ENCODE measurements at regions not wholly inside any gene's neighbourhood (a gene's known extent, or its start where the extent isn't known, plus 50 kb on each side); places are given as distances from the start of the nearest gene placed in this dataset.

GRCh38 chr17:53119773-53120172, 703.0 kb upstream of the KIF2B start:
- DNase-seq (ENCODE audit: low read depth, low spot score) (no peak), ATAC-seq (no peak)
- RAD21 ChIA-PET (ENCODE audit: low non-redundant PET in 1 of 2, low total read pairs in 2 of 2, uncharacterized antibody in 2 of 2, unreplicated experiment in 2 of 2) = no interaction called here
- no peak overlapping the region for H3K9ac ChIP-seq (ENCODE audit: low read length)
- TF ChIP-seq, protein P1, sequence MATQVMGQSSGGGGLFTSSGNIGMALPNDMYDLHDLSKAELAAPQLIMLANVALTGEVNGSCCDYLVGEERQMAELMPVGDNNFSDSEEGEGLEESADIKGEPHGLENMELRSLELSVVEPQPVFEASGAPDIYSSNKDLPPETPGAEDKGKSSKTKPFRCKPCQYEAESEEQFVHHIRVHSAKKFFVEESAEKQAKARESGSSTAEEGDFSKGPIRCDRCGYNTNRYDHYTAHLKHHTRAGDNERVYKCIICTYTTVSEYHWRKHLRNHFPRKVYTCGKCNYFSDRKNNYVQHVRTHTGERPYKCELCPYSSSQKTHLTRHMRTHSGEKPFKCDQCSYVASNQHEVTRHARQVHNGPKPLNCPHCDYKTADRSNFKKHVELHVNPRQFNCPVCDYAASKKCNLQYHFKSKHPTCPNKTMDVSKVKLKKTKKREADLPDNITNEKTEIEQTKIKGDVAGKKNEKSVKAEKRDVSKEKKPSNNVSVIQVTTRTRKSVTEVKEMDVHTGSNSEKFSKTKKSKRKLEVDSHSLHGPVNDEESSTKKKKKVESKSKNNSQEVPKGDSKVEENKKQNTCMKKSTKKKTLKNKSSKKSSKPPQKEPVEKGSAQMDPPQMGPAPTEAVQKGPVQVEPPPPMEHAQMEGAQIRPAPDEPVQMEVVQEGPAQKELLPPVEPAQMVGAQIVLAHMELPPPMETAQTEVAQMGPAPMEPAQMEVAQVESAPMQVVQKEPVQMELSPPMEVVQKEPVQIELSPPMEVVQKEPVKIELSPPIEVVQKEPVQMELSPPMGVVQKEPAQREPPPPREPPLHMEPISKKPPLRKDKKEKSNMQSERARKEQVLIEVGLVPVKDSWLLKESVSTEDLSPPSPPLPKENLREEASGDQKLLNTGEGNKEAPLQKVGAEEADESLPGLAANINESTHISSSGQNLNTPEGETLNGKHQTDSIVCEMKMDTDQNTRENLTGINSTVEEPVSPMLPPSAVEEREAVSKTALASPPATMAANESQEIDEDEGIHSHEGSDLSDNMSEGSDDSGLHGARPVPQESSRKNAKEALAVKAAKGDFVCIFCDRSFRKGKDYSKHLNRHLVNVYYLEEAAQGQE (IDR thresholded peaks at IDR 0.05; ENCODE audit: low read depth) = no peak
- TF ChIP-seq TCF7L2 (IDR thresholded peaks at IDR 0.05; ENCODE audit: borderline replicate concordance, extremely low read depth, insufficient read depth, insufficient read length) (no peak), EGR1 (IDR thresholded peaks at IDR 0.05; ENCODE audit: low read depth) (no peak), ATF3 (IDR thresholded peaks at IDR 0.05) (no peak)
- no peak overlapping the region for H3K27ac ChIP-seq (ENCODE audit: low read depth, low read length)
- H3K4me2 ChIP-seq (ENCODE audit: low read length) = no peak overlapping the region
- no peaks in the 10 kb centered on the region for H3K9me2 ChIP-seq (ENCODE audit: insufficient read depth)
- CTCF ChIA-PET = no interaction called here
- POLR2A ChIA-PET = no interaction called here
- no peaks in the 10 kb centered on the region for H3K79me2 ChIP-seq (ENCODE audit: insufficient read depth, low read length)
- H3K27me3 ChIP-seq (ENCODE audit: insufficient read depth, low read length) = no peaks in the 10 kb centered on the region
- H3K4me1 ChIP-seq (ENCODE audit: control insufficient read depth in 1 of 2, insufficient read depth in 2 of 2, low read length in 2 of 2) = no peaks in the 10 kb centered on the region
- no TSS peak for BruUV-seq (replicated peaks)
- H4K20me1 ChIP-seq (ENCODE audit: insufficient read depth) = no peaks in the 10 kb centered on the region
- no peaks in the 10 kb centered on the region for H3K36me3 ChIP-seq (ENCODE audit: control insufficient read depth in 1 of 2, insufficient read depth in 2 of 2, low read length in 2 of 2)
- H2AFZ ChIP-seq (ENCODE audit: low read depth, low read length, poor library complexity, severe bottlenecking) = no peak overlapping the region
- peaks cover 33 to 41% of the 10 kb centered on the region in 2 experiments for H3K9me3 ChIP-seq (ENCODE audit: control insufficient read depth in 1 of 2, insufficient read depth in 1 of 2, low read depth in 1 of 2, low read length in 2 of 2)
- intact Hi-C loops (cut with micrococcal nuclease) = no loop called here
- no peak overlapping the region for H3K4me3 ChIP-seq (replicated peaks in 1 of 2; ENCODE audit: low read depth in 1 of 2, low read length in 2 of 2)

- ATAC-seq (no peak), DNase-seq (ENCODE audit: low read depth, low spot score) (no peak)
- CTCF ChIA-PET = no interaction called here
- H3K4me1 ChIP-seq (ENCODE audit: control insufficient read depth in 1 of 2, insufficient read depth in 2 of 2, low read length in 2 of 2) = no peaks in the 10 kb centered on the region
- no TSS peak for BruUV-seq (replicated peaks)
- H3K27ac ChIP-seq (ENCODE audit: low read depth, low read length) = no peak overlapping the region
- TF ChIP-seq POLR2AphosphoS5 (IDR thresholded peaks at IDR 0.05; ENCODE audit: low read depth, low read length) = no peak
- H2AFZ ChIP-seq (ENCODE audit: low read depth, low read length, poor library complexity, severe bottlenecking) = no peak overlapping the region
- no peaks in the 10 kb centered on the region for H4K20me1 ChIP-seq (ENCODE audit: insufficient read depth)
- no peaks in the 10 kb centered on the region for H3K27me3 ChIP-seq (ENCODE audit: insufficient read depth, low read length)
- intact Hi-C loops (cut with micrococcal nuclease) = no loop called here
- no peaks in the 10 kb centered on the region for H3K9me2 ChIP-seq (ENCODE audit: insufficient read depth)
- H3K4me2 ChIP-seq (ENCODE audit: low read length) = no peak overlapping the region
- RAD21 ChIA-PET (ENCODE audit: low non-redundant PET in 1 of 2, low total read pairs in 2 of 2, uncharacterized antibody in 2 of 2, unreplicated experiment in 2 of 2) = no interaction called here
- no peak overlapping the region for H3K4me3 ChIP-seq (replicated peaks in 1 of 2; ENCODE audit: low read depth in 1 of 2, low read length in 2 of 2)
- no peaks in the 10 kb centered on the region for H3K36me3 ChIP-seq (ENCODE audit: control insufficient read depth in 1 of 2, insufficient read depth in 2 of 2, low read length in 2 of 2)
- no peak overlapping the region for H3K9ac ChIP-seq (ENCODE audit: low read length)
- peaks cover 34 to 40% of the 10 kb centered on the region in 2 experiments for H3K9me3 ChIP-seq (ENCODE audit: control insufficient read depth in 1 of 2, insufficient read depth in 1 of 2, low read depth in 1 of 2, low read length in 2 of 2)
- no peaks in the 10 kb centered on the region for H3K79me2 ChIP-seq (ENCODE audit: insufficient read depth, low read length)
- POLR2A ChIA-PET = no interaction called here
Observed at GRCh38 chr17:53118948-53119347, 703.8 kb upstream of the KIF2B start.

Data from HCT116 (cell line).